IPS DF 4.7 (cell line): ENCODE measurements at regions not wholly inside any gene's neighbourhood (a gene's known extent, or its start where the extent isn't known, plus 50 kb on each side); places are given as distances from the start of the nearest gene placed in this dataset.

Experiments
- DNase-seq: peaks from one replicate; pipeline ENCODE4 v3.0.0-alpha.2; 2013; ENCODE audit warnings: low spot score; ENCODE audit errors: extremely low read depth

- DNase-seq = no peak
Measured at GRCh38 chr14:98321841-98322240, 950.2 kb downstream of the BCL11B start.

- no peak for DNase-seq
Measured at GRCh38 chr14:98323836-98324235, 948.2 kb downstream of the BCL11B start.

- DNase-seq = no peak
Measured at GRCh38 chr14:98325761-98326160, 946.2 kb downstream of the BCL11B start.

- no peak for DNase-seq
Measured at GRCh38 chr14:98328496-98328895, 943.5 kb downstream of the BCL11B start.

- DNase-seq = no peak
Measured at GRCh38 chr14:98334186-98334585, 937.8 kb downstream of the BCL11B start.

GRCh38 chr14:98341211-98341610, 930.8 kb downstream of the BCL11B start:
- no peak for DNase-seq

- no peak for DNase-seq
Measured at GRCh38 chr14:98345161-98345560, 926.8 kb downstream of the BCL11B start.

- no peak for DNase-seq
Measured at GRCh38 chr14:98347686-98348085, 924.3 kb downstream of the BCL11B start.

GRCh38 chr14:98348505-98348904, 923.5 kb downstream of the BCL11B start:
- no peak for DNase-seq

- no peak for DNase-seq
Measured at GRCh38 chr14:98350213-98350612, 921.8 kb downstream of the BCL11B start.

- DNase-seq = no peak
Measured at GRCh38 chr14:98364961-98365360, 907.0 kb downstream of the BCL11B start.

- DNase-seq = no peak
Measured at GRCh38 chr14:98366429-98366828, 905.6 kb downstream of the BCL11B start.

- no peak for DNase-seq
Measured at GRCh38 chr14:98368221-98368620, 903.8 kb downstream of the BCL11B start.

GRCh38 chr14:98368916-98369315, 903.1 kb downstream of the BCL11B start:
- no peak for DNase-seq

- DNase-seq = no peak
Measured at GRCh38 chr14:98369344-98369743, 902.7 kb downstream of the BCL11B start.

GRCh38 chr14:98370352-98370751, 901.6 kb downstream of the BCL11B start:
- no peak for DNase-seq

GRCh38 chr14:98371141-98371540, 900.9 kb downstream of the BCL11B start:
- no peak for DNase-seq

GRCh38 chr14:98374136-98374535, 897.9 kb downstream of the BCL11B start:
- no peak for DNase-seq

GRCh38 chr14:98375566-98375965, 896.4 kb downstream of the BCL11B start:
- DNase-seq = no peak

- no peak for DNase-seq
Measured at GRCh38 chr14:98379830-98380229, 892.2 kb downstream of the BCL11B start.

GRCh38 chr14:98382662-98383061, 889.3 kb downstream of the BCL11B start:
- DNase-seq = no peak

- DNase-seq = no peak
Measured at GRCh38 chr14:98385851-98386250, 886.1 kb downstream of the BCL11B start.

- DNase-seq = no peak
Measured at GRCh38 chr14:98391061-98391460, 880.9 kb downstream of the BCL11B start.

GRCh38 chr14:98393527-98393926, 878.5 kb downstream of the BCL11B start:
- DNase-seq = no peak
